Karpas-422 (cell line): ENCODE measurements at regions not wholly inside any gene's neighbourhood (a gene's known extent, or its start where the extent isn't known, plus 50 kb on each side); places are given as distances from the start of the nearest gene placed in this dataset.
"Not testable (repeated sequence)": the region's sequence is repeated elsewhere in the genome, so short reads cannot be mapped to it uniquely, and the experiment has no call there.

Experiments used
- DNase-seq: peaks from one replicate; pipeline ENCODE4 v3.0.0-alpha.2; 2015
- H2AFZ ChIP-seq: fragments of 200-600 bp; sonication (generic); 2 replicates; pipeline ENCODE4 v1.6.1; 2014; ENCODE audit warnings: antibody characterized with exemption, low read length, mixed read lengths
- H3K27ac ChIP-seq: fragments of 200-600 bp; sonication (generic); 2 replicates; pipeline ENCODE4 v1.5.1; 2014; ENCODE audit warnings: mild to moderate bottlenecking, low read length, moderate library complexity
- H3K27me3 ChIP-seq: fragments of 200-600 bp; sonication (generic); 2 replicates; pipeline ENCODE4 v1.6.1; 2014; ENCODE audit warnings: low read length, mixed read lengths
- H3K36me3 ChIP-seq: fragments of 200-600 bp; sonication (generic); 2 replicates; pipeline ENCODE4 v1.6.1; 2014; ENCODE audit warnings: low read length, mixed read lengths; ENCODE audit not compliant: insufficient read depth
- H3K4me1 ChIP-seq: fragments of 200-600 bp; sonication (generic); 2 replicates; pipeline ENCODE4 v1.6.1; 2014; ENCODE audit warnings: mild to moderate bottlenecking, low read length, mixed read lengths
- H3K4me2 ChIP-seq: fragments of 200-600 bp; sonication (generic); 2 replicates; pipeline ENCODE4 v1.6.1; 2014; ENCODE audit warnings: low read length, low read depth, mild to moderate bottlenecking; ENCODE audit not compliant: poor library complexity, severe bottlenecking
- H3K4me3 ChIP-seq: fragments of 200-600 bp; sonication (generic); 2 replicates; pipeline ENCODE4 v1.5.1; 2014; ENCODE audit warnings: mild to moderate bottlenecking, antibody characterized with exemption, low read length, mixed read lengths
- H3K79me2 ChIP-seq: fragments of 200-600 bp; sonication (generic); 2 replicates; pipeline ENCODE4 v1.6.1; 2014; ENCODE audit warnings: mild to moderate bottlenecking, low read length, mixed read lengths
- H3K9ac ChIP-seq: fragments of 200-600 bp; sonication (generic); 2 replicates; pipeline ENCODE4 v1.6.0; 2014; ENCODE audit warnings: low read length
- H3K9me2 ChIP-seq: fragments of 200-600 bp; sonication (generic), shearing (Covaris generic); replicated peaks from 2 replicates; pipeline ENCODE4 v1.6.0; 2014; ENCODE audit warnings: mild to moderate bottlenecking, low read length, moderate library complexity; ENCODE audit not compliant: insufficient read depth
- H3K9me3 ChIP-seq: fragments of 300-700, 200-600 bp; sonication (generic); 2 replicates; pipeline ENCODE4 v1.6.1; 2014; ENCODE audit warnings: low read length, mixed read lengths
- H4K20me1 ChIP-seq: fragments of 200-600 bp; sonication (generic); 2 replicates; pipeline ENCODE4 v1.6.1; 2014; ENCODE audit warnings: mild to moderate bottlenecking, antibody characterized with exemption, low read length, low read depth; ENCODE audit not compliant: insufficient read depth

GRCh38 chr4:93918856-93919255 is 90.3 kb downstream of the ATOH1 start:
- no peak overlapping the region for H3K4me2 ChIP-seq
- no peaks in the 10 kb centered on the region for H3K9me2 ChIP-seq
- no peaks in the 10 kb centered on the region for H3K9me3 ChIP-seq
- no peak overlapping the region for H3K4me3 ChIP-seq
- no peaks in the 10 kb centered on the region for H3K36me3 ChIP-seq
- no peaks in the 10 kb centered on the region for H3K27me3 ChIP-seq
- no peaks in the 10 kb centered on the region for H4K20me1 ChIP-seq
- H2AFZ ChIP-seq: no peak overlapping the region
- no peaks in the 10 kb centered on the region for H3K4me1 ChIP-seq
- H3K79me2 ChIP-seq: no peaks in the 10 kb centered on the region
- no peak overlapping the region for H3K9ac ChIP-seq
- H3K27ac ChIP-seq: no peak overlapping the region
- no peak for DNase-seq

GRCh38 chr4:93923570-93923969 is 95.0 kb downstream of the ATOH1 start:
- not testable (repeated sequence) for H3K36me3 ChIP-seq, H3K79me2 ChIP-seq, H3K9me2 ChIP-seq, H2AFZ ChIP-seq, H3K27ac ChIP-seq, H3K4me2 ChIP-seq, H4K20me1 ChIP-seq, DNase-seq, H3K9ac ChIP-seq, H3K27me3 ChIP-seq, H3K4me3 ChIP-seq, H3K9me3 ChIP-seq, H3K4me1 ChIP-seq

GRCh38 chr4:93947286-93947685 is 118.7 kb downstream of the ATOH1 start:
- Histone ChIP-seq H3K9me3 (no peaks in the 10 kb centered on the region), H3K9ac (no peak overlapping the region), H3K36me3 (no peaks in the 10 kb centered on the region), H4K20me1 (no peaks in the 10 kb centered on the region), H3K9me2 (no peaks in the 10 kb centered on the region), H3K4me2 (no peak overlapping the region), H2AFZ (no peak overlapping the region), H3K4me3 (no peak overlapping the region), H3K27ac (no peak overlapping the region), H3K27me3 (no peaks in the 10 kb centered on the region), H3K4me1 (no peaks in the 10 kb centered on the region), H3K79me2 (no peaks in the 10 kb centered on the region)
- no peak for DNase-seq

- not testable (repeated sequence) for H3K79me2 ChIP-seq, H3K4me2 ChIP-seq, H3K27ac ChIP-seq, DNase-seq, H3K36me3 ChIP-seq, H4K20me1 ChIP-seq, H3K4me1 ChIP-seq, H2AFZ ChIP-seq, H3K4me3 ChIP-seq, H3K9ac ChIP-seq, H3K9me3 ChIP-seq, H3K9me2 ChIP-seq, H3K27me3 ChIP-seq
These were observed 121.7 kb downstream of the ATOH1 start for GRCh38 chr4:93950239-93950638.

GRCh38 chr4:93957186-93957585 is 128.6 kb downstream of the ATOH1 start:
- Histone ChIP-seq H3K4me3 (no peak overlapping the region), H3K9me3 (no peaks in the 10 kb centered on the region), H4K20me1 (no peaks in the 10 kb centered on the region), H2AFZ (no peak overlapping the region), H3K9me2 (no peaks in the 10 kb centered on the region), H3K27ac (no peak overlapping the region), H3K4me2 (no peak overlapping the region), H3K36me3 (no peaks in the 10 kb centered on the region), H3K79me2 (no peaks in the 10 kb centered on the region), H3K27me3 (no peaks in the 10 kb centered on the region), H3K4me1 (no peaks in the 10 kb centered on the region), H3K9ac (no peak overlapping the region)
- no peak for DNase-seq

GRCh38 chr4:93960450-93960849 is 131.9 kb downstream of the ATOH1 start:
- Histone ChIP-seq H3K9me3 (no peaks in the 10 kb centered on the region), H3K27me3 (no peaks in the 10 kb centered on the region), H3K9me2 (no peaks in the 10 kb centered on the region), H3K9ac (no peak overlapping the region), H2AFZ (no peak overlapping the region), H3K4me3 (no peak overlapping the region), H3K27ac (no peak overlapping the region), H3K4me2 (no peak overlapping the region), H4K20me1 (no peaks in the 10 kb centered on the region), H3K4me1 (no peaks in the 10 kb centered on the region), H3K36me3 (no peaks in the 10 kb centered on the region), H3K79me2 (no peaks in the 10 kb centered on the region)
- no peak for DNase-seq

- Histone ChIP-seq H3K4me1 (no peaks in the 10 kb centered on the region), H3K9me3 (no peaks in the 10 kb centered on the region), H3K9ac (no peak overlapping the region), H2AFZ (no peak overlapping the region), H3K27ac (no peak overlapping the region), H3K79me2 (no peaks in the 10 kb centered on the region), H3K9me2 (no peaks in the 10 kb centered on the region), H3K36me3 (no peaks in the 10 kb centered on the region), H4K20me1 (no peaks in the 10 kb centered on the region), H3K27me3 (no peaks in the 10 kb centered on the region), H3K4me2 (no peak overlapping the region), H3K4me3 (no peak overlapping the region)
- DNase-seq: no peak
These were observed 132.4 kb downstream of the ATOH1 start for GRCh38 chr4:93960916-93961315.

GRCh38 chr4:93981594-93981993 is 153.0 kb downstream of the ATOH1 start:
- Histone ChIP-seq H3K79me2 (no peaks in the 10 kb centered on the region), H3K9me3 (no peaks in the 10 kb centered on the region), H3K36me3 (no peaks in the 10 kb centered on the region), H3K4me2 (no peak overlapping the region), H2AFZ (no peak overlapping the region), H3K9ac (no peak overlapping the region), H3K9me2 (no peaks in the 10 kb centered on the region), H3K4me1 (peaks cover 6% of the 10 kb centered on the region), H3K4me3 (no peak overlapping the region), H4K20me1 (no peaks in the 10 kb centered on the region), H3K27me3 (no peaks in the 10 kb centered on the region), H3K27ac (no peak overlapping the region)
- DNase-seq: no peak

GRCh38 chr4:93982255-93982654 is 153.7 kb downstream of the ATOH1 start:
- H3K27me3 ChIP-seq: no peaks in the 10 kb centered on the region

More at GRCh38 chr4:93982255-93982654, 153.7 kb downstream of the ATOH1 start:
- Histone ChIP-seq H3K9ac (no peak overlapping the region), H2AFZ (no peak overlapping the region), H3K9me2 (no peaks in the 10 kb centered on the region), H3K36me3 (no peaks in the 10 kb centered on the region), H3K9me3 (no peaks in the 10 kb centered on the region), H3K4me2 (no peak overlapping the region), H3K4me1 (peaks cover 6% of the 10 kb centered on the region), H3K27ac (no peak overlapping the region), H3K4me3 (no peak overlapping the region), H4K20me1 (no peaks in the 10 kb centered on the region), H3K79me2 (no peaks in the 10 kb centered on the region)
- DNase-seq: no peak
